A673 (cell line): ENCODE measurements at regions not wholly inside any gene's neighbourhood (a gene's known extent, or its start where the extent isn't known, plus 50 kb on each side); places are given as distances from the start of the nearest gene placed in this dataset.

ENCODE experiments used
- BruUV-seq: library from RNA; stranded (reverse); fragments of 400-500 nt; replicated peaks from 2 replicates; lab custom pipeline; 2021; lab: Mats Ljungman, UMichigan
- CTCF ChIA-PET: fragments of 300-600 bp; sonication (Branson Sonifier 250); formaldehyde crosslinking; loops from one replicate; lab custom pipeline; 2022; ENCODE audit warnings: antibody characterized with exemption; lab: Charles Lee
- POLR2A ChIA-PET: fragments of 300-600 bp; sonication (Branson Sonifier 250); formaldehyde crosslinking; loops from one replicate; lab custom pipeline; 2022; ENCODE audit warnings: antibody characterized with exemption; ENCODE audit not compliant: low non-redundant PET; lab: Charles Lee
- DNase-seq: peaks from one replicate; pipeline ENCODE4 v3.0.0-alpha.2; 2015; ENCODE audit warnings: low spot score
- H3K27ac ChIP-seq: fragments of 200-600 bp; sonication (generic); 2 replicates; pipeline ENCODE4 v1.5.1; 2016; ENCODE audit warnings: mixed run types, low read depth, mild to moderate bottlenecking, mixed read lengths, antibody characterized with exemption, low read length; ENCODE audit not compliant: poor library complexity, severe bottlenecking
- H3K27me3 ChIP-seq: fragments of 200-600 bp; sonication (generic); replicated peaks from 2 replicates; pipeline ENCODE4 v1.6.1; 2017; ENCODE audit warnings: mixed run types, low read depth, mild to moderate bottlenecking, mixed read lengths, antibody characterized with exemption, low read length; ENCODE audit not compliant: insufficient read depth, poor library complexity
- H3K36me3 ChIP-seq: fragments of 200-600 bp; sonication (generic); 2 replicates; pipeline ENCODE4 v1.6.1; 2016; ENCODE audit warnings: mixed run types, mild to moderate bottlenecking, mixed read lengths, antibody characterized with exemption, low read length; ENCODE audit not compliant: insufficient read depth, poor library complexity, severe bottlenecking
- H3K4me1 ChIP-seq: fragments of 200-600 bp; sonication (generic); 2 replicates; pipeline ENCODE4 v1.6.1; 2017; ENCODE audit warnings: mixed run types, mild to moderate bottlenecking, mixed read lengths, antibody characterized with exemption, low read length; ENCODE audit not compliant: insufficient read depth, poor library complexity, severe bottlenecking
- H3K4me3 ChIP-seq: fragments of 200-600 bp; sonication (generic); 2 replicates; pipeline ENCODE4 v1.5.1; 2016; ENCODE audit warnings: low read depth, mixed run types, mild to moderate bottlenecking, mixed read lengths, low read length; ENCODE audit not compliant: poor library complexity, severe bottlenecking
- H3K9me3 ChIP-seq: fragments of 200-600 bp; sonication (generic); 2 replicates; pipeline ENCODE4 v1.6.1; 2016; ENCODE audit warnings: mixed run types, low read depth, mild to moderate bottlenecking, mixed read lengths, antibody characterized with exemption, low read length; ENCODE audit not compliant: poor library complexity, severe bottlenecking
- EZH2 ChIP-seq: fragments of 200-600 bp; sonication (generic); IDR thresholded peaks from 2 replicates; pipeline ENCODE4 v1.6.1; 2017; ENCODE audit warnings: borderline replicate concordance, low read depth, mild to moderate bottlenecking, mixed read lengths, antibody characterized with exemption, low read length; ENCODE audit not compliant: poor library complexity, severe bottlenecking
- intact Hi-C: fragments of 100-400 bp; cut with micrococcal nuclease; formaldehyde crosslinking; loops from one replicate; pipeline ENCODE4 v1.10.0; 2022; ENCODE audit not compliant: unreplicated experiment
- TF ChIP-seq, protein P1 (sequence below): fragments of 300-800, 200-600 bp; sonication (generic); conservative IDR thresholded peaks from 2 replicates; pipeline ENCODE4 v1.5.1; 2017; ENCODE audit warnings: low read depth, mild to moderate bottlenecking, antibody characterized with exemption, low read length, moderate library complexity, mixed read lengths

DNA sequence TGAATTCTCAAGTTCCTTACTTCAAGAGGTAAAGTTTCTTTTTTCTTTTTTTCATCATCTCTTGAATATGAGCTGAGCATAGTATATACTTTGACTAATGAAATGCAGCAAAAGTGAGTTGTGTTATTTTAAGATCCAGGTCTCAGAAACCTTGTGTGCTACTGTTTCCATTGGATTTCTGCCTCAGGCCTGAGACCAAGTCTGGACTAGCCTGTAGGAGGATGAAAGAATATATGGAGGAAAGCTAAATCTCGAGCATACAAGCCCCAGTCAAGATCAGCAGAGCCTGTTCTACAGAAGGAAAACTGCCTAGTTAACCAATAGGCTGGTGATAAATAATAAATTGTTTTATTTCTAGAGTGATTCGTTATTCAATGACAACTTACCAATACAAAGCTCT, 652.5 kb downstream of the C12orf50 start:
- no peaks in the 10 kb centered on the region for H3K36me3 ChIP-seq
- H3K4me3 ChIP-seq: no peak overlapping the region
- BruUV-seq: no TSS peak
- TF ChIP-seq, protein P1, sequence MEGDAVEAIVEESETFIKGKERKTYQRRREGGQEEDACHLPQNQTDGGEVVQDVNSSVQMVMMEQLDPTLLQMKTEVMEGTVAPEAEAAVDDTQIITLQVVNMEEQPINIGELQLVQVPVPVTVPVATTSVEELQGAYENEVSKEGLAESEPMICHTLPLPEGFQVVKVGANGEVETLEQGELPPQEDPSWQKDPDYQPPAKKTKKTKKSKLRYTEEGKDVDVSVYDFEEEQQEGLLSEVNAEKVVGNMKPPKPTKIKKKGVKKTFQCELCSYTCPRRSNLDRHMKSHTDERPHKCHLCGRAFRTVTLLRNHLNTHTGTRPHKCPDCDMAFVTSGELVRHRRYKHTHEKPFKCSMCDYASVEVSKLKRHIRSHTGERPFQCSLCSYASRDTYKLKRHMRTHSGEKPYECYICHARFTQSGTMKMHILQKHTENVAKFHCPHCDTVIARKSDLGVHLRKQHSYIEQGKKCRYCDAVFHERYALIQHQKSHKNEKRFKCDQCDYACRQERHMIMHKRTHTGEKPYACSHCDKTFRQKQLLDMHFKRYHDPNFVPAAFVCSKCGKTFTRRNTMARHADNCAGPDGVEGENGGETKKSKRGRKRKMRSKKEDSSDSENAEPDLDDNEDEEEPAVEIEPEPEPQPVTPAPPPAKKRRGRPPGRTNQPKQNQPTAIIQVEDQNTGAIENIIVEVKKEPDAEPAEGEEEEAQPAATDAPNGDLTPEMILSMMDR: no peak
- no peak for TF ChIP-seq EZH2
- ChIA-PET POLR2A (no interaction called here), CTCF (no interaction called here)
- peaks cover 32% of the 10 kb centered on the region for H3K27me3 ChIP-seq
- no peak for DNase-seq
- H3K4me1 ChIP-seq: no peaks in the 10 kb centered on the region
- peaks cover 13% of the 10 kb centered on the region for H3K9me3 ChIP-seq
- no peak overlapping the region for H3K27ac ChIP-seq
- intact Hi-C loops: no loop called here

DNA sequence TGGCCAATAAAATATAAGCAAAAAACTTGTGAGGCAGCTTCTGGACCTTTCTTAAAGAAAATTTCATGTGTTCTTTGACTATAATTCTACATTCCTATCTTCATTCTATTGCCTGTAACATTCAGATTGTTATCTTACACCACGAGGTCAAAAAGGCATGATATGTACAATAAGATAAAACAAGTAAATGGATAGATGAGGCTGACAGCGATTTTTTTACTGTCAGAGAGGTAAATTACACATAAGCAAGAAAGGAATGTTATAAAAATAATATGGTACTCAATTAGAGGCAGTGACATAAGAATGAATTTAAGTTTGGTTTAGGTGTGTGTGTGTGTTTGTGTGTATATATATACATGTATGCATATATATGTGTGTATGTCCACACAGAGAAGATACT, 660.0 kb downstream of the C12orf50 start:
- ChIA-PET CTCF (no interaction called here), POLR2A (no interaction called here)
- Histone ChIP-seq H3K9me3 (peaks cover 2% of the 10 kb centered on the region), H3K27me3 (no peaks in the 10 kb centered on the region), H3K36me3 (no peaks in the 10 kb centered on the region), H3K4me1 (no peaks in the 10 kb centered on the region), H3K27ac (no peak overlapping the region), H3K4me3 (no peak overlapping the region)
- TF ChIP-seq, protein P1: no peak
- TF ChIP-seq EZH2: no peak
- intact Hi-C loops: no loop called here
- BruUV-seq: no TSS peak
- DNase-seq: no peak

DNA sequence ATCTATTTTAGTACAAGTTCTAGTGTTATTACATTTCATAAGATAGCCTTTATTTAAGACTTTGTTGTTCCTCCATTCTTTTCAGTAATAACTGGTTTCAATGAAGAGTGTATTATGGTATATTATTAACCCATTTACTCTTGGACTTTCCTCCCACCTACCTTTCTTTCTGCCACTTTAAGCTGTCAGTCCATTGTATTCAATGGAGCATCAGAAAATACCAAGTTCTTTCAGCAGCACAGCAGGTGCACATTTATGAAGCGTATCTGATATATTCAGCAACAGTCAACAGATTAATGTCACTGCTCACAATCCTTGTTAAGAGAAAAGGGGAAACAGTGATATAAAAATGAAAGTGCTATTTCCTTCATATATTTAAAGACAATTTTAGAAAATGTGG, 660.9 kb downstream of the C12orf50 start:
- Histone ChIP-seq H3K4me1 (no peaks in the 10 kb centered on the region), H3K36me3 (no peaks in the 10 kb centered on the region), H3K4me3 (no peak overlapping the region), H3K27me3 (no peaks in the 10 kb centered on the region), H3K9me3 (no peaks in the 10 kb centered on the region), H3K27ac (no peak overlapping the region)
- BruUV-seq: no TSS peak
- peak; percentile 77 for DNase-seq
- CTCF ChIA-PET: no interaction called here
- TF ChIP-seq EZH2: no peak
- TF ChIP-seq, protein P1: no peak
- POLR2A ChIA-PET: no interaction called here
- intact Hi-C loops: no loop called here
